ENCODE measurements at regions not wholly inside any gene's neighbourhood (a gene's known extent, or its start where the extent isn't known, plus 50 kb on each side); places are given as distances from the start of the nearest gene placed in this dataset.

DNA sequence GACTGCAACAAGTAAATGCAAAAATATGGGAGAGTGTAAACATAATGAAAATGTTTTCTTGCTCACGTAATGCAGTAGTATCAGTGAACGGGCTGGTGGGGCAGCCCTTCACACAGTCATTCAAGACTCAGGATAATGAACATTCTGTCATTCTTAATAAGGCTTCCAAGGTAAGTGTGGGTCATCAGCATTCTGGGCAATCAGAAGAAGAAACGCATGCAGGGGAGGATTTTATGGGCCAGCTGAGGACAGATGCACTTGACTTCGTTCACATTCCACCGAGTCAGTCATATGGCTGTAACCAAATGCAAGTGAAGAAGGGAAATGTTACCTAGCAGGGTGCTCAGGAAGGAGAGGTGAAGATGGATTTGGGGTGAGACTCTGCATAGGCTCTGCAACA, 68.0 kb upstream of the MAP9 start:
- Histone ChIP-seq H3K4me2 (ENCODE audit: low read length) (no peak overlapping the region), H3K4me3 (ENCODE audit: low read length) (no peak overlapping the region), H3K9me3 (ENCODE audit: low read length) (no peaks in the 10 kb centered on the region), H3K9ac (ENCODE audit: low read length) (no peak overlapping the region), H3K27me3 (ENCODE audit: insufficient read depth, low read depth, low read length) (no peaks in the 10 kb centered on the region), H3K9me2 (ENCODE audit: insufficient read depth, low read length) (no peaks in the 10 kb centered on the region), H3F3A (ENCODE audit: insufficient read depth, low read length, poor library complexity, severe bottlenecking) (no peaks in the 10 kb centered on the region), H3K27ac (ENCODE audit: low read length) (no peak overlapping the region), H3K79me2 (replicated peaks; ENCODE audit: insufficient read depth, low read length) (no peaks in the 10 kb centered on the region), H4K20me1 (ENCODE audit: insufficient read depth) (no peaks in the 10 kb centered on the region), H2AFZ (ENCODE audit: low read depth, low read length) (no peak overlapping the region), H3K36me3 (ENCODE audit: insufficient read depth, low read length) (no peaks in the 10 kb centered on the region)
- TF ChIP-seq EZH2 (IDR thresholded peaks at IDR 0.05; ENCODE audit: borderline replicate concordance, insufficient read depth, low read length, poor library complexity, severe bottlenecking) (no peak), MXI1 (conservative IDR thresholded peaks at IDR 0.05; ENCODE audit: poor library complexity, severe bottlenecking) (no peak), SMC3 (conservative IDR thresholded peaks at IDR 0.05; ENCODE audit: poor library complexity) (no peak), EP300 (conservative IDR thresholded peaks at IDR 0.05; ENCODE audit: poor library complexity, severe bottlenecking) (no peak), POLR2AphosphoS5 (IDR thresholded peaks at IDR 0.05) (no peak), RAD21 (conservative IDR thresholded peaks at IDR 0.05) (no peak), TAF1 (IDR thresholded peaks at IDR 0.05; ENCODE audit: low read depth) (no peak)
- TF ChIP-seq, protein P1, sequence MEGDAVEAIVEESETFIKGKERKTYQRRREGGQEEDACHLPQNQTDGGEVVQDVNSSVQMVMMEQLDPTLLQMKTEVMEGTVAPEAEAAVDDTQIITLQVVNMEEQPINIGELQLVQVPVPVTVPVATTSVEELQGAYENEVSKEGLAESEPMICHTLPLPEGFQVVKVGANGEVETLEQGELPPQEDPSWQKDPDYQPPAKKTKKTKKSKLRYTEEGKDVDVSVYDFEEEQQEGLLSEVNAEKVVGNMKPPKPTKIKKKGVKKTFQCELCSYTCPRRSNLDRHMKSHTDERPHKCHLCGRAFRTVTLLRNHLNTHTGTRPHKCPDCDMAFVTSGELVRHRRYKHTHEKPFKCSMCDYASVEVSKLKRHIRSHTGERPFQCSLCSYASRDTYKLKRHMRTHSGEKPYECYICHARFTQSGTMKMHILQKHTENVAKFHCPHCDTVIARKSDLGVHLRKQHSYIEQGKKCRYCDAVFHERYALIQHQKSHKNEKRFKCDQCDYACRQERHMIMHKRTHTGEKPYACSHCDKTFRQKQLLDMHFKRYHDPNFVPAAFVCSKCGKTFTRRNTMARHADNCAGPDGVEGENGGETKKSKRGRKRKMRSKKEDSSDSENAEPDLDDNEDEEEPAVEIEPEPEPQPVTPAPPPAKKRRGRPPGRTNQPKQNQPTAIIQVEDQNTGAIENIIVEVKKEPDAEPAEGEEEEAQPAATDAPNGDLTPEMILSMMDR (IDR thresholded peaks at IDR 0.05; ENCODE audit: poor library complexity, severe bottlenecking) = no peak
- TF ChIP-seq, protein P2, sequence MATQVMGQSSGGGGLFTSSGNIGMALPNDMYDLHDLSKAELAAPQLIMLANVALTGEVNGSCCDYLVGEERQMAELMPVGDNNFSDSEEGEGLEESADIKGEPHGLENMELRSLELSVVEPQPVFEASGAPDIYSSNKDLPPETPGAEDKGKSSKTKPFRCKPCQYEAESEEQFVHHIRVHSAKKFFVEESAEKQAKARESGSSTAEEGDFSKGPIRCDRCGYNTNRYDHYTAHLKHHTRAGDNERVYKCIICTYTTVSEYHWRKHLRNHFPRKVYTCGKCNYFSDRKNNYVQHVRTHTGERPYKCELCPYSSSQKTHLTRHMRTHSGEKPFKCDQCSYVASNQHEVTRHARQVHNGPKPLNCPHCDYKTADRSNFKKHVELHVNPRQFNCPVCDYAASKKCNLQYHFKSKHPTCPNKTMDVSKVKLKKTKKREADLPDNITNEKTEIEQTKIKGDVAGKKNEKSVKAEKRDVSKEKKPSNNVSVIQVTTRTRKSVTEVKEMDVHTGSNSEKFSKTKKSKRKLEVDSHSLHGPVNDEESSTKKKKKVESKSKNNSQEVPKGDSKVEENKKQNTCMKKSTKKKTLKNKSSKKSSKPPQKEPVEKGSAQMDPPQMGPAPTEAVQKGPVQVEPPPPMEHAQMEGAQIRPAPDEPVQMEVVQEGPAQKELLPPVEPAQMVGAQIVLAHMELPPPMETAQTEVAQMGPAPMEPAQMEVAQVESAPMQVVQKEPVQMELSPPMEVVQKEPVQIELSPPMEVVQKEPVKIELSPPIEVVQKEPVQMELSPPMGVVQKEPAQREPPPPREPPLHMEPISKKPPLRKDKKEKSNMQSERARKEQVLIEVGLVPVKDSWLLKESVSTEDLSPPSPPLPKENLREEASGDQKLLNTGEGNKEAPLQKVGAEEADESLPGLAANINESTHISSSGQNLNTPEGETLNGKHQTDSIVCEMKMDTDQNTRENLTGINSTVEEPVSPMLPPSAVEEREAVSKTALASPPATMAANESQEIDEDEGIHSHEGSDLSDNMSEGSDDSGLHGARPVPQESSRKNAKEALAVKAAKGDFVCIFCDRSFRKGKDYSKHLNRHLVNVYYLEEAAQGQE (IDR thresholded peaks at IDR 0.05; ENCODE audit: borderline replicate concordance) = no peak

DNA sequence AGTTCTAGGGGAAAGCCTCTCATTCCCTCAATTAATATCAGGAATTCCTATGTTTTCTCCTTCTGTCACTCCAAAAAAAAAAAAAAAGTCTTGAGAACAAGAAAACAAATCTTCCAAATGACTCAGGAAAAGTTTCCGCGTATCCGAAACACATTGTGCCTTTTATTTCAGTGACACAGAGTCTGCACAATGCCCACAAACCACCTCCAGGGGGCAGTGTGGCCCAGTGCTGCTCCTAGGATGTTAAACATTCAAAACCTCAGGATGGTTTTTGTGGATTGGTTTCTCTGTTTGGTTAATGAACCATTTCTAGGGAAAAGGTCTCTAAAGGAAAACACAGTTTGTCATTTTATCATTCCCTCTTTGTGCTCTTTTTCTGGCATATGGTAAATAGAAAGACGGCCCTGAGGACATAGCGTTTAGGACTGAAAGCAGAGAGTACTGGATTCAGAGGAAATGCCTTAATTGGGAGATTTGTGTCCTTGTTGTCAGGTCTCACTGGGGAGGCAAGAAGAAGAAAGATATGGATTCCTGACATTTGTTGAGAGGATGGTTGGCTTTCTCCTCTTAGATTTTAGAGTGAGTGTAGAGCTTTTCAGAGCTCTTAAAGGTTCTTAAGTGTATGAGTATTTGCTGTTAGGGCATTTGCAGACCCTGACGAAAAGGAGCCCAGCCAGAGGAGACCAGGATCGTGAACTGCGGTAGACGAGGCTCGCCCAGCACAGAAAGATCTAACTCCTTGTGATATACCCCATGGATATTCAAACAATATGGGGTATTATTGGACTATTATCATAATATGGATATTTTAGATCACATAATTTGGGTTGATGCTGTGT, 65.7 kb upstream of the MAP9 start:
- Histone ChIP-seq H3K9ac (ENCODE audit: low read length) (no peak overlapping the region), H3K79me2 (replicated peaks; ENCODE audit: insufficient read depth, low read length) (no peaks in the 10 kb centered on the region), H2AFZ (ENCODE audit: low read depth, low read length) (no peak overlapping the region), H3K27ac (ENCODE audit: low read length) (no peak overlapping the region), H3K9me2 (ENCODE audit: insufficient read depth, low read length) (no peaks in the 10 kb centered on the region), H3K9me3 (ENCODE audit: low read length) (no peaks in the 10 kb centered on the region), H3K4me2 (ENCODE audit: low read length) (no peak overlapping the region), H3K4me3 (ENCODE audit: low read length) (no peak overlapping the region), H3K27me3 (ENCODE audit: insufficient read depth, low read depth, low read length) (no peaks in the 10 kb centered on the region), H3F3A (ENCODE audit: insufficient read depth, low read length, poor library complexity, severe bottlenecking) (no peaks in the 10 kb centered on the region), H3K36me3 (ENCODE audit: insufficient read depth, low read length) (no peaks in the 10 kb centered on the region), H4K20me1 (ENCODE audit: insufficient read depth) (no peaks in the 10 kb centered on the region)
- TF ChIP-seq EP300 (conservative IDR thresholded peaks at IDR 0.05; ENCODE audit: poor library complexity, severe bottlenecking) = no peak
- TF ChIP-seq RAD21 (conservative IDR thresholded peaks at IDR 0.05) = peak; percentile 85
- TF ChIP-seq, protein P1 (IDR thresholded peaks at IDR 0.05; ENCODE audit: poor library complexity, severe bottlenecking) = peak; percentile 84
- TF ChIP-seq, protein P2 (IDR thresholded peaks at IDR 0.05; ENCODE audit: borderline replicate concordance) = no peak
- TF ChIP-seq SMC3 (conservative IDR thresholded peaks at IDR 0.05; ENCODE audit: poor library complexity) = peak; percentile 84

Data from neural cell (in vitro differentiated cells).